HFFc6 (cell line): ENCODE measurements at regions not wholly inside any gene's neighbourhood (a gene's known extent, or its start where the extent isn't known, plus 50 kb on each side); places are given as distances from the start of the nearest gene placed in this dataset.

Experiments
- DNase-seq: peaks from one replicate; pipeline ENCODE4 v3.0.0-alpha.2; 2018
- H3K27ac Mint-ChIP-seq: 2 replicates; pipeline ENCODE4 v1.8.0; 2020; ENCODE audit warnings: mild to moderate bottlenecking, mixed read lengths
- H3K27me3 Mint-ChIP-seq: 2 replicates; pipeline ENCODE4 v1.8.0; 2021; ENCODE audit warnings: mild to moderate bottlenecking, moderate library complexity, mixed read lengths; ENCODE audit not compliant: insufficient read depth
- H3K36me3 Mint-ChIP-seq: 2 replicates; pipeline ENCODE4 v1.8.0; 2021; ENCODE audit warnings: low read depth, mixed read lengths
- H3K4me1 Mint-ChIP-seq: 2 replicates; pipeline ENCODE4 v1.8.0; 2020; ENCODE audit warnings: low read depth, mixed read lengths
- H3K4me3 Mint-ChIP-seq: 2 replicates; pipeline ENCODE4 v1.8.0; 2020; ENCODE audit warnings: mild to moderate bottlenecking, moderate library complexity, mixed read lengths
- H3K9me3 Mint-ChIP-seq: 2 replicates; pipeline ENCODE4 v1.8.0; 2020; ENCODE audit warnings: mild to moderate bottlenecking, mixed read lengths
- CTCF ChIP-seq: fragments of 200-600 bp; sonication (generic); IDR thresholded peaks from 2 replicates; pipeline ENCODE4 v1.5.0; 2021; ENCODE audit warnings: antibody characterized with exemption, mild to moderate bottlenecking

- Mint-ChIP-seq H3K27me3 (no peaks in the 10 kb centered on the region; the same call in 1 of the 2 replicates), H3K4me3 (no peak overlapping the region), H3K27ac (no peak overlapping the region), H3K9me3 (no peaks in the 10 kb centered on the region; the same call in 1 of the 2 replicates), H3K4me1 (no peaks in the 10 kb centered on the region), H3K36me3 (no peaks in the 10 kb centered on the region)
- no peak for TF ChIP-seq CTCF
- DNase-seq = no peak
Measured at GRCh38 chr5:110842948-110843347, 104.1 kb downstream of the SLC25A46 start.

GRCh38 chr5:110844251-110844650, 105.4 kb downstream of the SLC25A46 start:
- no peaks in the 10 kb centered on the region; the same call in 1 of the 2 replicates for H3K27me3 Mint-ChIP-seq
- no peaks in the 10 kb centered on the region; the same call in 1 of the 2 replicates for H3K9me3 Mint-ChIP-seq
- H3K27ac Mint-ChIP-seq = no peak overlapping the region
- no peak for DNase-seq
- TF ChIP-seq CTCF = no peak
- H3K4me3 Mint-ChIP-seq = no peak overlapping the region
- no peaks in the 10 kb centered on the region; the same call in 1 of the 2 replicates for H3K36me3 Mint-ChIP-seq
- H3K4me1 Mint-ChIP-seq = no peaks in the 10 kb centered on the region

GRCh38 chr5:110846398-110847001, 107.7 kb downstream of the SLC25A46 start:
- Mint-ChIP-seq H3K36me3 (no peaks in the 10 kb centered on the region; the same call in 1 of the 2 replicates), H3K9me3 (peaks cover 5% of the 10 kb centered on the region), H3K4me1 (no peaks in the 10 kb centered on the region), H3K27ac (no peak overlapping the region), H3K27me3 (no peaks in the 10 kb centered on the region), H3K4me3 (no peak overlapping the region)
- DNase-seq = no peak
- TF ChIP-seq CTCF = no peak

GRCh38 chr5:110851357-110851756, 112.5 kb downstream of the SLC25A46 start:
- H3K27me3 Mint-ChIP-seq = no peaks in the 10 kb centered on the region
- H3K4me1 Mint-ChIP-seq = no peaks in the 10 kb centered on the region; the same call in 1 of the 2 replicates
- no peak for TF ChIP-seq CTCF
- H3K4me3 Mint-ChIP-seq = no peak overlapping the region
- no peaks in the 10 kb centered on the region; the same call in 1 of the 2 replicates for H3K36me3 Mint-ChIP-seq
- DNase-seq = no peak
- peaks cover 5% of the 10 kb centered on the region for H3K9me3 Mint-ChIP-seq
- no peak overlapping the region for H3K27ac Mint-ChIP-seq

GRCh38 chr5:110852053-110852452, 113.2 kb downstream of the SLC25A46 start:
- H3K4me3 Mint-ChIP-seq = no peak overlapping the region
- no peak for DNase-seq
- H3K9me3 Mint-ChIP-seq = peaks cover 5% of the 10 kb centered on the region
- H3K4me1 Mint-ChIP-seq = no peaks in the 10 kb centered on the region; the same call in 1 of the 2 replicates
- no peak for TF ChIP-seq CTCF
- H3K27ac Mint-ChIP-seq = no peak overlapping the region
- no peaks in the 10 kb centered on the region for H3K27me3 Mint-ChIP-seq
- no peaks in the 10 kb centered on the region; the same call in 1 of the 2 replicates for H3K36me3 Mint-ChIP-seq
